H9 (cell line): ENCODE measurements at regions not wholly inside any gene's neighbourhood (a gene's known extent, or its start where the extent isn't known, plus 50 kb on each side); places are given as distances from the start of the nearest gene placed in this dataset.

Source experiments
- DNase-seq: peaks from one replicate; pipeline ENCODE4 v3.0.0-alpha.2; 2017
- H2AFZ ChIP-seq: one replicate; pipeline ENCODE4 v1.6.1; 2013; ENCODE audit warnings: mild to moderate bottlenecking, low read length, control low read depth, moderate library complexity
- H2AK5ac ChIP-seq: 2 replicates; pipeline ENCODE4 v1.6.1; 2013; ENCODE audit warnings: low read length, control low read depth, mixed read lengths; ENCODE audit not compliant: insufficient read length
- H2BK120ac ChIP-seq: one replicate; pipeline ENCODE4 v1.6.1; 2013; ENCODE audit warnings: low read depth, mild to moderate bottlenecking, low read length, control low read depth, inconsistent platforms; ENCODE audit not compliant: poor library complexity, severe bottlenecking
- H2BK12ac ChIP-seq: 2 replicates; pipeline ENCODE4 v1.6.1; 2013; ENCODE audit warnings: low read length, control low read depth, mixed read lengths, low read depth; ENCODE audit not compliant: insufficient read length
- H2BK15ac ChIP-seq: 2 replicates; pipeline ENCODE4 v1.6.1; 2013; ENCODE audit warnings: low read depth, low read length, control low read depth
- H2BK20ac ChIP-seq: one replicate; pipeline ENCODE4 v1.6.1; 2013; ENCODE audit warnings: low read depth, mild to moderate bottlenecking, low read length, control low read depth, inconsistent platforms; ENCODE audit not compliant: poor library complexity, severe bottlenecking
- H2BK5ac ChIP-seq: 2 replicates; pipeline ENCODE4 v1.6.1; 2013; ENCODE audit warnings: low read length, control low read depth, mixed read lengths; ENCODE audit not compliant: insufficient read length
- H3K14ac ChIP-seq: 2 replicates; pipeline ENCODE4 v1.6.1; 2013; ENCODE audit warnings: low read length, control low read depth; ENCODE audit not compliant: insufficient read depth
- H3K18ac ChIP-seq: 2 replicates; pipeline ENCODE4 v1.6.1; 2013; ENCODE audit warnings: low read depth, mild to moderate bottlenecking, mixed read lengths, low read length, control low read depth; ENCODE audit not compliant: insufficient read length
- H3K23ac ChIP-seq: 2 replicates; pipeline ENCODE4 v1.6.1; 2013; ENCODE audit warnings: low read length, control low read depth, mixed read lengths, low read depth; ENCODE audit not compliant: insufficient read length
- H3K23me2 ChIP-seq: 2 replicates; pipeline ENCODE4 v1.6.1; 2013; ENCODE audit warnings: low read depth, mild to moderate bottlenecking, mixed read lengths, low read length, control low read depth; ENCODE audit not compliant: insufficient read length, poor library complexity, severe bottlenecking
- H3K27ac ChIP-seq: 2 replicates; pipeline ENCODE4 v1.5.1; 2013; ENCODE audit warnings: low read length, control low read depth, mixed read lengths, low read depth; ENCODE audit not compliant: insufficient read length
- H3K27me3 ChIP-seq: 2 replicates; pipeline ENCODE4 v1.6.1; 2013; ENCODE audit warnings: low read length, control low read depth, inconsistent platforms; ENCODE audit not compliant: insufficient read depth
- H3K4ac ChIP-seq: 2 replicates; pipeline ENCODE4 v1.6.1; 2013; ENCODE audit warnings: low read depth, mild to moderate bottlenecking, control low read depth, inconsistent platforms, low read length, moderate library complexity
- H3K4me1 ChIP-seq: 2 replicates; pipeline ENCODE4 v1.6.1; 2013; ENCODE audit warnings: low read length, control low read depth, inconsistent platforms; ENCODE audit not compliant: insufficient read depth
- H3K4me2 ChIP-seq: 2 replicates; pipeline ENCODE4 v1.6.1; 2013; ENCODE audit warnings: low read length, control low read depth, mixed read lengths; ENCODE audit not compliant: insufficient read length, insufficient read depth
- H3K56ac ChIP-seq: 2 replicates; pipeline ENCODE4 v1.6.1; 2013; ENCODE audit warnings: low read depth, mild to moderate bottlenecking, mixed read lengths, low read length, control low read depth; ENCODE audit not compliant: insufficient read length
- H3K79me1 ChIP-seq: 2 replicates; pipeline ENCODE4 v1.6.1; 2013; ENCODE audit warnings: low read depth, mild to moderate bottlenecking, moderate library complexity, low read length, control low read depth, inconsistent platforms; ENCODE audit not compliant: insufficient read depth, poor library complexity, severe bottlenecking
- H3K79me2 ChIP-seq: 2 replicates; pipeline ENCODE4 v1.6.1; 2013; ENCODE audit warnings: low read length, control low read depth, inconsistent platforms; ENCODE audit not compliant: insufficient read depth
- H3K9ac ChIP-seq: 2 replicates; pipeline ENCODE4 v1.6.1; 2013; ENCODE audit warnings: low read length, control low read depth, mixed read lengths; ENCODE audit not compliant: insufficient read length; ENCODE audit errors: extremely low read depth
- H3K9me3 ChIP-seq: one replicate; pipeline ENCODE4 v1.6.1; 2013; ENCODE audit warnings: low read depth, low read length, inconsistent platforms; ENCODE audit not compliant: control insufficient read depth
- H3T11ph ChIP-seq: one replicate; pipeline ENCODE4 v1.6.1; 2013; ENCODE audit warnings: mild to moderate bottlenecking, low read length, control low read depth, inconsistent platforms
- H4K20me1 ChIP-seq: one replicate; pipeline ENCODE4 v1.6.1; 2013; ENCODE audit not compliant: control insufficient read depth, insufficient read length, insufficient read depth
- H4K5ac ChIP-seq: 2 replicates; pipeline ENCODE4 v1.6.1; 2013; ENCODE audit warnings: low read depth, mild to moderate bottlenecking, mixed read lengths, low read length, control low read depth; ENCODE audit not compliant: insufficient read length
- H4K8ac ChIP-seq: replicated peaks from 2 replicates; pipeline ENCODE4 v1.6.1; 2013; ENCODE audit warnings: low read length, control low read depth, mixed read lengths, low read depth; ENCODE audit not compliant: insufficient read length
- H4K91ac ChIP-seq: 2 replicates; pipeline ENCODE4 v1.6.1; 2013; ENCODE audit warnings: low read depth, mild to moderate bottlenecking, moderate library complexity, mixed read lengths, low read length, control low read depth; ENCODE audit not compliant: insufficient read length
- H3K27ac Mint-ChIP-seq, 3 experiments: 2 replicates in 2 of 3; 3 replicates in 1 of 3; pipeline ENCODE4 v1.8.0; 2020 to 2021; ENCODE audit warnings: mixed read lengths in 3 of 3, mild to moderate bottlenecking in 1 of 3, moderate library complexity in 1 of 3
- H3K27me3 Mint-ChIP-seq: 2 replicates; pipeline ENCODE4 v1.8.0; 2021; ENCODE audit warnings: low read depth, mild to moderate bottlenecking, moderate library complexity, mixed read lengths
- H3K36me3 Mint-ChIP-seq, 3 experiments: 2 replicates in 2 of 3; 3 replicates in 1 of 3; pipeline ENCODE4 v1.8.0; 2020 to 2021; ENCODE audit warnings: low read depth in 3 of 3, mixed read lengths in 3 of 3; ENCODE audit not compliant: insufficient read depth in 1 of 3
- H3K4me1 Mint-ChIP-seq, 2 experiments: 2 replicates each; pipeline ENCODE4 v1.8.0; 2020; ENCODE audit warnings: mixed read lengths in 2 of 2
- H3K4me3 Mint-ChIP-seq, 2 experiments: 2 replicates in 1 of 2; 3 replicates in 1 of 2; pipeline ENCODE4 v1.8.0; 2020 to 2021; ENCODE audit warnings: mild to moderate bottlenecking in 2 of 2, mixed read lengths in 2 of 2, moderate library complexity in 1 of 2
- H3K9me3 Mint-ChIP-seq, 2 experiments: 2 replicates in 1 of 2; 3 replicates in 1 of 2; pipeline ENCODE4 v1.8.0; 2020; ENCODE audit warnings: mild to moderate bottlenecking in 2 of 2, mixed read lengths in 2 of 2, moderate library complexity in 1 of 2
- CTCF ChIP-seq: fragments of 200-600 bp; sonication (generic); conservative IDR thresholded peaks from 3 replicates; pipeline ENCODE4 v1.8.0; 2021; ENCODE audit warnings: antibody characterized with exemption, mild to moderate bottlenecking
- WGBS: extraction: QIAGEN DNeasy Blood & Tissue Kit; methylation state at CpG from one replicate; pipeline ENCODE4 v1.1.7; 2013; ENCODE audit warnings: missing lambda C conversion rate, low lambda C conversion rate, mixed read lengths; ENCODE audit not compliant: insufficient read length; ENCODE audit errors: extremely low coverage; 5-methylcytosine and 5-hydroxymethylcytosine counted together

- Histone ChIP-seq H4K8ac (no peak overlapping the region), H3T11ph (no peak overlapping the region), H3K79me2 (no peaks in the 10 kb centered on the region), H3K56ac (no peak overlapping the region), H2BK120ac (no peak overlapping the region), H2BK5ac (no peak overlapping the region), H3K4me1 (no peaks in the 10 kb centered on the region), H3K4ac (no peak overlapping the region), H3K79me1 (no peaks in the 10 kb centered on the region), H3K9ac (no peak overlapping the region), H2BK20ac (no peak overlapping the region), H2BK15ac (no peak overlapping the region), H4K91ac (no peak overlapping the region), H2AK5ac (no peak overlapping the region), H4K20me1 (no peaks in the 10 kb centered on the region), H2BK12ac (no peak overlapping the region), H3K23me2 (no peaks in the 10 kb centered on the region), H3K18ac (no peak overlapping the region), H2AFZ (no peak overlapping the region), H3K9me3 (no peaks in the 10 kb centered on the region), H3K27me3 (no peaks in the 10 kb centered on the region), H3K23ac (no peak overlapping the region), H3K4me2 (no peak overlapping the region), H3K14ac (no peak overlapping the region), H3K27ac (no peak overlapping the region), H4K5ac (no peak overlapping the region)
- DNase-seq = no peak
- Mint-ChIP-seq H3K4me3 (no peak overlapping the region), H3K9me3 (no peaks in the 10 kb centered on the region; a peak in 2 of 5 replicates), H3K36me3 (peaks cover 0 to 4% (median 0%) of the 10 kb centered on the region in 3 experiments; a peak in 1 of 7 replicates), H3K27ac (no peak overlapping the region), H3K27me3 (peaks cover 2% of the 10 kb centered on the region; the same call in 1 of the 2 replicates), H3K4me1 (no peaks in the 10 kb centered on the region)
- WGBS = no CpG with 5 or more reads among the region's 5 CpGs
- no peak for TF ChIP-seq CTCF
Measured at GRCh38 chr1:221125976-221126375, 246.7 kb downstream of the HLX start.
